K562 (cell line): ENCODE measurements at regions not wholly inside any gene's neighbourhood (a gene's known extent, or its start where the extent isn't known, plus 50 kb on each side); places are given as distances from the start of the nearest gene placed in this dataset.

Source experiments
- ATAC-seq: fragments of 200-7000 bp; cut with Tn5 transposase; 3 replicates; pipeline ENCODE4 v1.9.1; 2020; ENCODE audit warnings: moderate library complexity
- BruUV-seq: library from RNA; stranded (reverse); fragments of 400-500 nt; replicated peaks from 2 replicates; lab custom pipeline; 2021; lab: Mats Ljungman, UMichigan
- CTCF ChIA-PET: fragments of 300-600 bp; formaldehyde crosslinking; extraction: SDS; loops from one replicate; lab custom pipeline; 2021; ENCODE audit warnings: low intra/inter-chr PET ratio; lab: Yijun Ruan, JAX
- POLR2A ChIA-PET: fragments of 300-600, 350-650 bp; sonication (Branson Sonifier 250); formaldehyde crosslinking; extraction: SDS; loops from one replicate; lab custom pipeline; 2021; ENCODE audit warnings: antibody characterized with exemption, inconsistent platforms; lab: Yijun Ruan, JAX
- DNase-seq, 4 experiments: peaks; one replicate each; pipeline versions ENCODE4 v3.0.0 to v3.0.0-alpha.2; 2011 to 2018; ENCODE audit warnings: low spot score in 3 of 4, mixed read lengths in 3 of 4; ENCODE audit errors: extremely low read depth in 1 of 4
- FAIRE-seq: peaks from 2 replicates; lab custom pipeline; 2011; peaks lifted over from hg19 to GRCh38; lab: Jason Lieb, UNC
- H2AFZ ChIP-seq: 2 replicates; pipeline ENCODE4 v1.6.0; 2011; ENCODE audit warnings: low read depth, low read length, control low read depth, inconsistent platforms
- H3K27ac ChIP-seq: fragments of 200-600 bp; 3 replicates; pipeline ENCODE4 v1.8.0; 2011; ENCODE audit warnings: low read depth, mild to moderate bottlenecking, control low read depth, inconsistent platforms, low read length, moderate library complexity, mixed read lengths; ENCODE audit errors: extremely low read depth
- H3K27me3 ChIP-seq, 2 experiments: fragments of 300-600 bp in 1 of 2; 2 replicates in 1 of 2; 3 replicates in 1 of 2; pipeline versions ENCODE4 v1.6.0 to v1.8.0; 2011; ENCODE audit warnings: inconsistent platforms in 2 of 2, low read length in 2 of 2, mild to moderate bottlenecking in 1 of 2, mixed read lengths in 1 of 2, moderate library complexity in 1 of 2; ENCODE audit not compliant: control insufficient read depth in 2 of 2, insufficient read depth in 2 of 2
- H3K36me3 ChIP-seq: fragments of 300-600 bp; 3 replicates; pipeline ENCODE4 v1.8.0; 2011; ENCODE audit warnings: mild to moderate bottlenecking, low read length, inconsistent platforms; ENCODE audit not compliant: control insufficient read depth, insufficient read depth
- H3K4me1 ChIP-seq, 2 experiments: fragments of 200-600 bp in 1 of 2; replicated peaks in 1 of 2; 2 replicates in 1 of 2; 3 replicates in 1 of 2; pipeline versions ENCODE4 v1.5.1 to v1.8.0; 2011; ENCODE audit warnings: inconsistent platforms in 2 of 2, low read length in 2 of 2, mild to moderate bottlenecking in 1 of 2, mixed read lengths in 1 of 2, moderate library complexity in 1 of 2; ENCODE audit not compliant: control insufficient read depth in 2 of 2, insufficient read depth in 2 of 2
- H3K4me2 ChIP-seq: 2 replicates; pipeline ENCODE4 v1.6.1; 2011; ENCODE audit warnings: low read length, control low read depth, inconsistent platforms, mixed read lengths; ENCODE audit not compliant: insufficient read depth
- H3K4me3 ChIP-seq: fragments of 200-600 bp; sonication (generic), shearing (Covaris generic); 2 replicates; pipeline ENCODE4 v1.5.1; 2016; ENCODE audit warnings: control low read depth, inconsistent platforms
- H3K79me2 ChIP-seq: fragments of 200-600 bp; 3 replicates; pipeline ENCODE4 v1.8.0; 2011; ENCODE audit warnings: low read length, inconsistent platforms; ENCODE audit not compliant: control insufficient read depth, insufficient read depth
- H3K9ac ChIP-seq, 2 experiments: 2 replicates each; pipeline versions ENCODE4 v1.6.0 to v1.6.1; 2011; ENCODE audit warnings: low read depth in 2 of 2, low read length in 2 of 2, control low read depth in 1 of 2, inconsistent platforms in 1 of 2, mild to moderate bottlenecking in 1 of 2, mixed read lengths in 1 of 2; ENCODE audit not compliant: insufficient read depth in 1 of 2
- H3K9me1 ChIP-seq: one replicate; pipeline ENCODE4 v1.6.0; 2011; ENCODE audit warnings: inconsistent platforms, mild to moderate bottlenecking, low read length, moderate library complexity; ENCODE audit not compliant: control insufficient read depth, insufficient read depth
- H3K9me3 ChIP-seq: replicated peaks from 2 replicates; pipeline ENCODE4 v1.5.1; 2011; ENCODE audit warnings: low read depth, low read length, inconsistent platforms; ENCODE audit not compliant: control insufficient read depth, insufficient read depth
- H4K20me1 ChIP-seq: replicated peaks from 2 replicates; pipeline ENCODE4 v1.6.1; 2011; ENCODE audit warnings: low read length, inconsistent platforms, mixed read lengths; ENCODE audit not compliant: control insufficient read depth, insufficient read depth
- ARHGAP35 ChIP-seq: fragments of 450-650 bp; IDR thresholded peaks from 2 replicates; pipeline ENCODE4 v1.6.1; 2018; ENCODE audit not compliant: partially characterized antibody
- GABPB1 ChIP-seq: sonication (generic); formaldehyde crosslinking; IDR thresholded peaks from 2 replicates; pipeline ENCODE4 v1.8.0; 2022; ENCODE audit warnings: mild to moderate bottlenecking, missing genetic modification reagents
- PPARD ChIP-seq: fragments of 250-450 bp; sonication (Bioruptor Pico); IDR thresholded peaks from 2 replicates; pipeline ENCODE4 v1.8.0; 2022; ENCODE audit warnings: inconsistent platforms, mild to moderate bottlenecking, moderate library complexity
- RBM14 ChIP-seq: fragments of 200-400 bp; formaldehyde crosslinking; IDR thresholded peaks from 2 replicates; pipeline ENCODE4 v1.6.1; 2018; ENCODE audit warnings: low read depth, mild to moderate bottlenecking, low read length, moderate library complexity, borderline replicate concordance; ENCODE audit not compliant: insufficient read depth
- ZKSCAN8 ChIP-seq: fragments of 200-800 bp; sonication (Bioruptor generic); IDR thresholded peaks from 2 replicates; pipeline ENCODE4 v1.6.1; 2016; ENCODE audit warnings: missing genetic modification characterization, missing compliant biosample characterization
- ZNF436 ChIP-seq: fragments of 250-450, 450-650 bp; sonication (Bioruptor Pico); formaldehyde crosslinking; IDR thresholded peaks from 2 replicates; pipeline ENCODE4 v1.7.0; 2020; ENCODE audit warnings: mild to moderate bottlenecking
- WGBS: fragments of 100-300 bp; shearing (Covaris generic); methylation state at CpG from one replicate; pipeline ENCODE4 v1.1.6; 2016; ENCODE audit warnings: low coverage, mixed read lengths; ENCODE audit not compliant: insufficient coverage; ENCODE audit errors: missing lambda C conversion rate; 5-methylcytosine and 5-hydroxymethylcytosine counted together
- in situ Hi-C: fragments of 300-500 bp; cut with MboI; formaldehyde crosslinking; loops from 4 replicates; pipeline ENCODE4 v1.15.0; 2018; ENCODE audit warnings: inconsistent platforms, mixed read lengths
- intact Hi-C: fragments of 100-400 bp; cut with micrococcal nuclease; formaldehyde crosslinking; loops from 2 replicates; pipeline ENCODE4 v1.14.2; 2022
- TF ChIP-seq, protein P1 (sequence below): IDR thresholded peaks from 2 replicates; pipeline ENCODE4 v1.6.1; 2016; ENCODE audit warnings: missing genetic modification characterization, missing compliant biosample characterization

DNA sequence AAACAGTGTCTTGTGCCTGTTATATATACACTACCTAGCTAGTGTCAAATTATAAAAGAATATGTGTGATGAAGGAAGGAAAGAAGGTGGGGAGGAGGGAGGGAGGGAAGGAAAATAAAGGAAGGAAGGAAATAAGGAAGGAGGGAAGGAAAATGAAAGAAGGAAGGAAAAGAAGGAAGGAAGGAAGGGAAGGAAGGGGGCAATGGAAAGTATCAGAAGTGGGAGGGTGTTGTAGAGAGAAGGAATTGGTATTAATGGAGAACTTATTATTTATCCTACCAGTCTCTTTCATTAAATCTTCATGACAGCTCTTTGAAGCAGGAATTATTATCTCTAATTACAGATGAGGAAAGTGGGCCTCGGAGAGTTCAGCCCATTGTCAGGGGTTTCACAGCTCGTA is 202.4 kb downstream of the SAMD5 start (continued):
- TF ChIP-seq, protein P1, sequence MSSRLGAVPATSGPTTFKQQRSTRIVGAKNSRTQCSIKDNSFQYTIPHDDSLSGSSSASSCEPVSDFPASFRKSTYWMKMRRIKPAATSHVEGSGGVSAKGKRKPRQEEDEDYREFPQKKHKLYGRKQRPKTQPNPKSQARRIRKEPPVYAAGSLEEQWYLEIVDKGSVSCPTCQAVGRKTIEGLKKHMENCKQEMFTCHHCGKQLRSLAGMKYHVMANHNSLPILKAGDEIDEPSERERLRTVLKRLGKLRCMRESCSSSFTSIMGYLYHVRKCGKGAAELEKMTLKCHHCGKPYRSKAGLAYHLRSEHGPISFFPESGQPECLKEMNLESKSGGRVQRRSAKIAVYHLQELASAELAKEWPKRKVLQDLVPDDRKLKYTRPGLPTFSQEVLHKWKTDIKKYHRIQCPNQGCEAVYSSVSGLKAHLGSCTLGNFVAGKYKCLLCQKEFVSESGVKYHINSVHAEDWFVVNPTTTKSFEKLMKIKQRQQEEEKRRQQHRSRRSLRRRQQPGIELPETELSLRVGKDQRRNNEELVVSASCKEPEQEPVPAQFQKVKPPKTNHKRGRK, result peak; percentile 75
- TF ChIP-seq ZKSCAN8 (CRISPR knock-in tag), result no peak
- peak; percentile 49 for TF ChIP-seq ARHGAP35
- TF ChIP-seq RBM14, result no peak

DNA sequence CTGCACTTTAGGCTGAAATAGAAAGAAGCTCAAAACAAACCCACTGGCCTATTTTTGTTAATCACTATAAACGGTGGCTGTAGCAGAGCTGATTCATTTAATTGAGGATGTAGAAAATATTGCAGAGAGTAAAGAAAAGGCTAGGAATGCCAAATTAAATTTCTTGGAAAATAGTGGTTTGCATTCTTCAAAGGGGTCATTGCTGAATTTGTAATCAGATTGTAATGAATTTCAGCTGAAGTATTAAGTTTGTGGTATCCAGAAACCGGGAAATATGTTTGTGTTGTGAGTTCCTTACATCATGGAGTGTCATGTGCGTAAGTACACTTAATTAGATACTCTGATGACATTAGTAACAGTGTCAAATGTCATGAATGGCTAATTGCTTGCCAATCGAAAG is 203.0 kb downstream of the SAMD5 start:
- intact Hi-C loops, result no loop called here
- H3K4me2 ChIP-seq, result no peak overlapping the region
- 69% methylated on average over 4 of the region's 4 CpGs for WGBS
- CTCF ChIA-PET, result no interaction called here
- no TSS peak for BruUV-seq
- no peak overlapping the region for H3K27ac ChIP-seq
- in situ Hi-C loops, result no loop called here
- H4K20me1 ChIP-seq, result peaks cover 8% of the 10 kb centered on the region
- peaks cover 38% of the 10 kb centered on the region for H3K79me2 ChIP-seq
- no peaks in the 10 kb centered on the region for H3K9me1 ChIP-seq
- H3K36me3 ChIP-seq, result peaks cover 3% of the 10 kb centered on the region; the same call in 1 of the 3 replicates
- POLR2A ChIA-PET, result interaction anchor here (0.9 kb wide), 2 partner anchors 13 to 41 kb away, joined by 3 to 4 read pairs; no protein-coding TSS in a partner anchor
- H3K4me3 ChIP-seq, result no peak overlapping the region
- DNase-seq (no peak), ATAC-seq (no peak), FAIRE-seq (no peak)
- no peak overlapping the region for H2AFZ ChIP-seq
- peaks cover 13 to 45% of the 10 kb centered on the region in 2 experiments; a peak in 4 of 5 replicates for H3K4me1 ChIP-seq
- TF ChIP-seq ZNF436 (no peak), PPARD (CRISPR knock-in tag) (no peak), GABPB1 (CRISPR knock-in tag) (no peak)
- TF ChIP-seq, all 486 proteins: peak for 0
- Histone ChIP-seq H3K27me3 (no peaks in the 10 kb centered on the region), H3K9ac (no peak overlapping the region), H3K9me3 (no peaks in the 10 kb centered on the region)
